ENCODE measurements at regions not wholly inside any gene's neighbourhood (a gene's known extent, or its start where the extent isn't known, plus 50 kb on each side); places are given as distances from the start of the nearest gene placed in this dataset.

- TF ChIP-seq RAD21 (conservative IDR thresholded peaks at IDR 0.05 in 1 of 2, IDR thresholded peaks at IDR 0.05 in 1 of 2) (no peak), JUNB (IDR thresholded peaks at IDR 0.05) (no peak), PBX3 (IDR thresholded peaks at IDR 0.05) (no peak)
- TF ChIP-seq, protein P1, sequence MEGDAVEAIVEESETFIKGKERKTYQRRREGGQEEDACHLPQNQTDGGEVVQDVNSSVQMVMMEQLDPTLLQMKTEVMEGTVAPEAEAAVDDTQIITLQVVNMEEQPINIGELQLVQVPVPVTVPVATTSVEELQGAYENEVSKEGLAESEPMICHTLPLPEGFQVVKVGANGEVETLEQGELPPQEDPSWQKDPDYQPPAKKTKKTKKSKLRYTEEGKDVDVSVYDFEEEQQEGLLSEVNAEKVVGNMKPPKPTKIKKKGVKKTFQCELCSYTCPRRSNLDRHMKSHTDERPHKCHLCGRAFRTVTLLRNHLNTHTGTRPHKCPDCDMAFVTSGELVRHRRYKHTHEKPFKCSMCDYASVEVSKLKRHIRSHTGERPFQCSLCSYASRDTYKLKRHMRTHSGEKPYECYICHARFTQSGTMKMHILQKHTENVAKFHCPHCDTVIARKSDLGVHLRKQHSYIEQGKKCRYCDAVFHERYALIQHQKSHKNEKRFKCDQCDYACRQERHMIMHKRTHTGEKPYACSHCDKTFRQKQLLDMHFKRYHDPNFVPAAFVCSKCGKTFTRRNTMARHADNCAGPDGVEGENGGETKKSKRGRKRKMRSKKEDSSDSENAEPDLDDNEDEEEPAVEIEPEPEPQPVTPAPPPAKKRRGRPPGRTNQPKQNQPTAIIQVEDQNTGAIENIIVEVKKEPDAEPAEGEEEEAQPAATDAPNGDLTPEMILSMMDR (IDR thresholded peaks at IDR 0.05): no peak
- TF ChIP-seq, protein P2, sequence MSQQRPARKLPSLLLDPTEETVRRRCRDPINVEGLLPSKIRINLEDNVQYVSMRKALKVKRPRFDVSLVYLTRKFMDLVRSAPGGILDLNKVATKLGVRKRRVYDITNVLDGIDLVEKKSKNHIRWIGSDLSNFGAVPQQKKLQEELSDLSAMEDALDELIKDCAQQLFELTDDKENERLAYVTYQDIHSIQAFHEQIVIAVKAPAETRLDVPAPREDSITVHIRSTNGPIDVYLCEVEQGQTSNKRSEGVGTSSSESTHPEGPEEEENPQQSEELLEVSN (IDR thresholded peaks at IDR 0.05; ENCODE audit: borderline replicate concordance, low read depth): no peak
Measured at GRCh38 chr9:1431461-1431860, 381.3 kb downstream of the DMRT2 start.

Data from A549 (cell line).